ENCODE measurements at regions not wholly inside any gene's neighbourhood (a gene's known extent, or its start where the extent isn't known, plus 50 kb on each side); places are given as distances from the start of the nearest gene placed in this dataset.

GRCh38 chr1:182134257-182134656 is 72.7 kb upstream of the ZNF648 start:
- H4K20me1 ChIP-seq (ENCODE audit: insufficient read depth, low read length), result no peaks in the 10 kb centered on the region
- H3F3A ChIP-seq (ENCODE audit: insufficient read depth, low read length), result no peaks in the 10 kb centered on the region
- H3K4me3 ChIP-seq (ENCODE audit: low read depth, low read length, poor library complexity, severe bottlenecking), result no peak overlapping the region
- no peak overlapping the region for H3K4me2 ChIP-seq (ENCODE audit: low read length)
- no peaks in the 10 kb centered on the region for H3K79me2 ChIP-seq (ENCODE audit: insufficient read depth, low read length)
- H3K27me3 ChIP-seq (ENCODE audit: insufficient read depth, low read length), result no peaks in the 10 kb centered on the region
- no peak for TF ChIP-seq CTCF (IDR thresholded peaks at IDR 0.05; ENCODE audit: low read length)
- no peak for TF ChIP-seq EZH2 (IDR thresholded peaks at IDR 0.05; ENCODE audit: borderline replicate concordance, low read length)
- no peaks in the 10 kb centered on the region for H3K9me3 ChIP-seq (ENCODE audit: low read length)
- no peaks in the 10 kb centered on the region for H3K9me2 ChIP-seq (ENCODE audit: low read depth, low read length)
- no peak overlapping the region for H3K27ac ChIP-seq (ENCODE audit: low read depth, low read length, poor library complexity, severe bottlenecking)
- no peak overlapping the region for H2AFZ ChIP-seq (ENCODE audit: low read length)
- no peak overlapping the region for H3K9ac ChIP-seq (ENCODE audit: low read length)
- H3K4me1 ChIP-seq (ENCODE audit: insufficient read depth, low read length, severe bottlenecking), result no peaks in the 10 kb centered on the region
- H3K36me3 ChIP-seq (ENCODE audit: insufficient read depth, low read length), result no peaks in the 10 kb centered on the region

- no peak overlapping the region for H3K9ac ChIP-seq (ENCODE audit: low read length)
- H3K4me2 ChIP-seq (ENCODE audit: low read length), result no peak overlapping the region
- TF ChIP-seq CTCF (IDR thresholded peaks at IDR 0.05; ENCODE audit: low read length) (no peak), EZH2 (IDR thresholded peaks at IDR 0.05; ENCODE audit: borderline replicate concordance, low read length) (no peak)
- no peaks in the 10 kb centered on the region for H3K9me3 ChIP-seq (ENCODE audit: low read length)
- H3F3A ChIP-seq (ENCODE audit: insufficient read depth, low read length), result no peaks in the 10 kb centered on the region
- H3K27me3 ChIP-seq (ENCODE audit: insufficient read depth, low read length), result no peaks in the 10 kb centered on the region
- H4K20me1 ChIP-seq (ENCODE audit: insufficient read depth, low read length), result no peaks in the 10 kb centered on the region
- no peaks in the 10 kb centered on the region for H3K4me1 ChIP-seq (ENCODE audit: insufficient read depth, low read length, severe bottlenecking)
- no peak overlapping the region for H3K4me3 ChIP-seq (ENCODE audit: low read depth, low read length, poor library complexity, severe bottlenecking)
- no peak overlapping the region for H3K27ac ChIP-seq (ENCODE audit: low read depth, low read length, poor library complexity, severe bottlenecking)
- H3K36me3 ChIP-seq (ENCODE audit: insufficient read depth, low read length), result no peaks in the 10 kb centered on the region
- no peaks in the 10 kb centered on the region for H3K9me2 ChIP-seq (ENCODE audit: low read depth, low read length)
- H3K79me2 ChIP-seq (ENCODE audit: insufficient read depth, low read length), result no peaks in the 10 kb centered on the region
- H2AFZ ChIP-seq (ENCODE audit: low read length), result no peak overlapping the region
Observed at GRCh38 chr1:182133181-182133580, 71.7 kb upstream of the ZNF648 start.

GRCh38 chr1:182129398-182129797 is 67.9 kb upstream of the ZNF648 start:
- Histone ChIP-seq H3K36me3 (ENCODE audit: insufficient read depth, low read length) (no peaks in the 10 kb centered on the region), H2AFZ (ENCODE audit: low read length) (no peak overlapping the region), H3K27ac (ENCODE audit: low read depth, low read length, poor library complexity, severe bottlenecking) (no peak overlapping the region), H3F3A (ENCODE audit: insufficient read depth, low read length) (no peaks in the 10 kb centered on the region), H3K4me2 (ENCODE audit: low read length) (no peak overlapping the region), H3K4me3 (ENCODE audit: low read depth, low read length, poor library complexity, severe bottlenecking) (no peak overlapping the region), H3K4me1 (ENCODE audit: insufficient read depth, low read length, severe bottlenecking) (no peaks in the 10 kb centered on the region), H3K79me2 (ENCODE audit: insufficient read depth, low read length) (no peaks in the 10 kb centered on the region), H4K20me1 (ENCODE audit: insufficient read depth, low read length) (no peaks in the 10 kb centered on the region), H3K9me2 (ENCODE audit: low read depth, low read length) (no peaks in the 10 kb centered on the region), H3K27me3 (ENCODE audit: insufficient read depth, low read length) (no peaks in the 10 kb centered on the region), H3K9me3 (ENCODE audit: low read length) (no peaks in the 10 kb centered on the region), H3K9ac (ENCODE audit: low read length) (no peak overlapping the region)
- TF ChIP-seq CTCF (IDR thresholded peaks at IDR 0.05; ENCODE audit: low read length), result no peak
- TF ChIP-seq EZH2 (IDR thresholded peaks at IDR 0.05; ENCODE audit: borderline replicate concordance, low read length), result no peak

Measured in OCI-LY1 (cell line).